A673 (cell line): ENCODE measurements at regions not wholly inside any gene's neighbourhood (a gene's known extent, or its start where the extent isn't known, plus 50 kb on each side); places are given as distances from the start of the nearest gene placed in this dataset.

Experiments
- BruUV-seq: library from RNA; stranded (reverse); fragments of 400-500 nt; replicated peaks from 2 replicates; lab custom pipeline; 2021; lab: Mats Ljungman, UMichigan
- CTCF ChIA-PET: fragments of 300-600 bp; sonication (Branson Sonifier 250); formaldehyde crosslinking; loops from one replicate; lab custom pipeline; 2022; ENCODE audit warnings: antibody characterized with exemption; lab: Charles Lee
- POLR2A ChIA-PET: fragments of 300-600 bp; sonication (Branson Sonifier 250); formaldehyde crosslinking; loops from one replicate; lab custom pipeline; 2022; ENCODE audit warnings: antibody characterized with exemption; ENCODE audit not compliant: low non-redundant PET; lab: Charles Lee
- DNase-seq: peaks from one replicate; pipeline ENCODE4 v3.0.0-alpha.2; 2015; ENCODE audit warnings: low spot score
- H3K27ac ChIP-seq: fragments of 200-600 bp; sonication (generic); 2 replicates; pipeline ENCODE4 v1.5.1; 2016; ENCODE audit warnings: mixed run types, low read depth, mild to moderate bottlenecking, mixed read lengths, antibody characterized with exemption, low read length; ENCODE audit not compliant: poor library complexity, severe bottlenecking
- H3K27me3 ChIP-seq: fragments of 200-600 bp; sonication (generic); replicated peaks from 2 replicates; pipeline ENCODE4 v1.6.1; 2017; ENCODE audit warnings: mixed run types, low read depth, mild to moderate bottlenecking, mixed read lengths, antibody characterized with exemption, low read length; ENCODE audit not compliant: insufficient read depth, poor library complexity
- H3K36me3 ChIP-seq: fragments of 200-600 bp; sonication (generic); 2 replicates; pipeline ENCODE4 v1.6.1; 2016; ENCODE audit warnings: mixed run types, mild to moderate bottlenecking, mixed read lengths, antibody characterized with exemption, low read length; ENCODE audit not compliant: insufficient read depth, poor library complexity, severe bottlenecking
- H3K4me1 ChIP-seq: fragments of 200-600 bp; sonication (generic); 2 replicates; pipeline ENCODE4 v1.6.1; 2017; ENCODE audit warnings: mixed run types, mild to moderate bottlenecking, mixed read lengths, antibody characterized with exemption, low read length; ENCODE audit not compliant: insufficient read depth, poor library complexity, severe bottlenecking
- H3K4me3 ChIP-seq: fragments of 200-600 bp; sonication (generic); 2 replicates; pipeline ENCODE4 v1.5.1; 2016; ENCODE audit warnings: low read depth, mixed run types, mild to moderate bottlenecking, mixed read lengths, low read length; ENCODE audit not compliant: poor library complexity, severe bottlenecking
- H3K9me3 ChIP-seq: fragments of 200-600 bp; sonication (generic); 2 replicates; pipeline ENCODE4 v1.6.1; 2016; ENCODE audit warnings: mixed run types, low read depth, mild to moderate bottlenecking, mixed read lengths, antibody characterized with exemption, low read length; ENCODE audit not compliant: poor library complexity, severe bottlenecking
- CTCF ChIP-seq: fragments of 300-800, 200-600 bp; sonication (generic); conservative IDR thresholded peaks from 2 replicates; pipeline ENCODE4 v1.5.1; 2017; ENCODE audit warnings: low read depth, mild to moderate bottlenecking, antibody characterized with exemption, low read length, moderate library complexity, mixed read lengths
- EZH2 ChIP-seq: fragments of 200-600 bp; sonication (generic); IDR thresholded peaks from 2 replicates; pipeline ENCODE4 v1.6.1; 2017; ENCODE audit warnings: borderline replicate concordance, low read depth, mild to moderate bottlenecking, mixed read lengths, antibody characterized with exemption, low read length; ENCODE audit not compliant: poor library complexity, severe bottlenecking
- intact Hi-C: fragments of 100-400 bp; cut with micrococcal nuclease; formaldehyde crosslinking; loops from one replicate; pipeline ENCODE4 v1.10.0; 2022; ENCODE audit not compliant: unreplicated experiment

- peak; percentile 74 for DNase-seq
- H3K4me3 ChIP-seq = no peak overlapping the region
- intact Hi-C loops = no loop called here
- no peaks in the 10 kb centered on the region for H3K4me1 ChIP-seq
- TF ChIP-seq EZH2 = no peak
- TF ChIP-seq CTCF = no peak
- no peaks in the 10 kb centered on the region for H3K27me3 ChIP-seq
- no peak overlapping the region for H3K27ac ChIP-seq
- H3K36me3 ChIP-seq = no peaks in the 10 kb centered on the region
- ChIA-PET POLR2A (no interaction called here), CTCF (no interaction called here)
- no TSS peak for BruUV-seq
- H3K9me3 ChIP-seq = no peaks in the 10 kb centered on the region
Observed at GRCh38 chr1:115430441-115431158, 92.6 kb upstream of the NGF start.

- Histone ChIP-seq H3K4me3 (no peak overlapping the region), H3K4me1 (no peaks in the 10 kb centered on the region), H3K27me3 (no peaks in the 10 kb centered on the region), H3K36me3 (no peaks in the 10 kb centered on the region), H3K9me3 (no peaks in the 10 kb centered on the region), H3K27ac (no peak overlapping the region)
- no TSS peak for BruUV-seq
- ChIA-PET CTCF (no interaction called here), POLR2A (no interaction called here)
- no peak for TF ChIP-seq EZH2
- no peak for TF ChIP-seq CTCF
- no peak for DNase-seq
- intact Hi-C loops = no loop called here
Observed at GRCh38 chr1:115429884-115430283, 91.8 kb upstream of the NGF start.

GRCh38 chr1:115429241-115429640 is 91.2 kb upstream of the NGF start:
- no peak for DNase-seq
- ChIA-PET POLR2A (no interaction called here), CTCF (no interaction called here)
- H3K27ac ChIP-seq = no peak overlapping the region
- BruUV-seq = no TSS peak
- H3K9me3 ChIP-seq = no peaks in the 10 kb centered on the region
- TF ChIP-seq CTCF = no peak
- TF ChIP-seq EZH2 = no peak
- H3K4me3 ChIP-seq = no peak overlapping the region
- intact Hi-C loops = no loop called here
- H3K27me3 ChIP-seq = no peaks in the 10 kb centered on the region
- no peaks in the 10 kb centered on the region for H3K36me3 ChIP-seq
- no peaks in the 10 kb centered on the region for H3K4me1 ChIP-seq
